Loucy (cell line): ENCODE measurements at regions not wholly inside any gene's neighbourhood (a gene's known extent, or its start where the extent isn't known, plus 50 kb on each side); places are given as distances from the start of the nearest gene placed in this dataset.

Source experiments
- EZH2phosphoT487 ChIP-seq: fragments of 200-600 bp; IDR thresholded peaks from 2 replicates; pipeline ENCODE4 v1.6.1; 2018; ENCODE audit warnings: antibody characterized with exemption, mild to moderate bottlenecking, moderate library complexity, borderline replicate concordance
- TF ChIP-seq, protein P1 (sequence below): fragments of 200-600 bp; sonication (generic); conservative IDR thresholded peaks from 2 replicates; pipeline ENCODE4 v1.5.1; 2014; ENCODE audit warnings: mild to moderate bottlenecking, antibody characterized with exemption, low read length

GRCh38 chr6:50925548-50925947 lies 106.9 kb downstream of the TFAP2B start:
- TF ChIP-seq, protein P1, sequence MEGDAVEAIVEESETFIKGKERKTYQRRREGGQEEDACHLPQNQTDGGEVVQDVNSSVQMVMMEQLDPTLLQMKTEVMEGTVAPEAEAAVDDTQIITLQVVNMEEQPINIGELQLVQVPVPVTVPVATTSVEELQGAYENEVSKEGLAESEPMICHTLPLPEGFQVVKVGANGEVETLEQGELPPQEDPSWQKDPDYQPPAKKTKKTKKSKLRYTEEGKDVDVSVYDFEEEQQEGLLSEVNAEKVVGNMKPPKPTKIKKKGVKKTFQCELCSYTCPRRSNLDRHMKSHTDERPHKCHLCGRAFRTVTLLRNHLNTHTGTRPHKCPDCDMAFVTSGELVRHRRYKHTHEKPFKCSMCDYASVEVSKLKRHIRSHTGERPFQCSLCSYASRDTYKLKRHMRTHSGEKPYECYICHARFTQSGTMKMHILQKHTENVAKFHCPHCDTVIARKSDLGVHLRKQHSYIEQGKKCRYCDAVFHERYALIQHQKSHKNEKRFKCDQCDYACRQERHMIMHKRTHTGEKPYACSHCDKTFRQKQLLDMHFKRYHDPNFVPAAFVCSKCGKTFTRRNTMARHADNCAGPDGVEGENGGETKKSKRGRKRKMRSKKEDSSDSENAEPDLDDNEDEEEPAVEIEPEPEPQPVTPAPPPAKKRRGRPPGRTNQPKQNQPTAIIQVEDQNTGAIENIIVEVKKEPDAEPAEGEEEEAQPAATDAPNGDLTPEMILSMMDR, result no peak
- TF ChIP-seq EZH2phosphoT487, result no peak
